ENCODE measurements at regions not wholly inside any gene's neighbourhood (a gene's known extent, or its start where the extent isn't known, plus 50 kb on each side); places are given as distances from the start of the nearest gene placed in this dataset.

- Histone ChIP-seq H3K27me3 (no peaks in the 10 kb centered on the region), H3K27ac (replicated peaks in 1 of 4) (no peak overlapping the region), H3K9me3 (no peaks in the 10 kb centered on the region), H3K36me3 (no peaks in the 10 kb centered on the region), H3K4me1 (no peaks in the 10 kb centered on the region), H3K4me3 (no peak overlapping the region)
- no peak for TF ChIP-seq POLR2A (IDR thresholded peaks at IDR 0.05; ENCODE audit: low read depth)
- TF ChIP-seq POLR2AphosphoS5 (IDR thresholded peaks at IDR 0.05), result no peak
- no peak for TF ChIP-seq EP300 (IDR thresholded peaks at IDR 0.05)
- intact Hi-C loops (cut with DNase I), result no loop called here
- no peak for DNase-seq (ENCODE audit: extremely low spot score)
- 92% methylated on average over 1 of the region's 1 CpG for WGBS
Observed at GRCh38 chr18:42675810-42676209, 439.7 kb downstream of the RIT2 start.

- no peak for TF ChIP-seq CTCF (IDR thresholded peaks at IDR 0.05)
- TF ChIP-seq POLR2AphosphoS5 (IDR thresholded peaks at IDR 0.05), result no peak
- TF ChIP-seq POLR2A (IDR thresholded peaks at IDR 0.05; ENCODE audit: low read depth), result no peak
- no peak for TF ChIP-seq EP300 (IDR thresholded peaks at IDR 0.05)
- peaks cover 0 to 17% (median 12%) of the 10 kb centered on the region in 4 donors for H3K9me3 ChIP-seq
- H3K27me3 ChIP-seq, result no peaks in the 10 kb centered on the region
- intact Hi-C loops (cut with DNase I), result no loop called here
- H3K4me3 ChIP-seq, result no peak overlapping the region
- DNase-seq (ENCODE audit: extremely low spot score), result no peak
- no peak overlapping the region for H3K27ac ChIP-seq (replicated peaks in 1 of 4)
- H3K36me3 ChIP-seq, result no peaks in the 10 kb centered on the region
- WGBS, result 84% methylated on average over 2 of the region's 2 CpGs
- H3K4me1 ChIP-seq, result no peaks in the 10 kb centered on the region
Observed at GRCh38 chr18:42683094-42683493, 432.4 kb downstream of the RIT2 start.

- intact Hi-C loops (cut with DNase I), result no loop called here
- Histone ChIP-seq H3K4me3 (no peak overlapping the region), H3K9me3 (peaks cover 0 to 1% (median 0%) of the 10 kb centered on the region in 4 donors), H3K27me3 (no peaks in the 10 kb centered on the region), H3K27ac (replicated peaks in 1 of 4) (no peak overlapping the region), H3K4me1 (no peaks in the 10 kb centered on the region), H3K36me3 (no peaks in the 10 kb centered on the region)
- 88% methylated on average over 4 of the region's 4 CpGs for WGBS
- TF ChIP-seq POLR2A (IDR thresholded peaks at IDR 0.05; ENCODE audit: low read depth), result no peak
- no peak for DNase-seq (ENCODE audit: extremely low spot score)
Observed at GRCh38 chr18:42689310-42689709, 426.2 kb downstream of the RIT2 start.

Small RNA genes in the stretch of these regions (small RNA-seq; reads per million reads assigned to genes)
- 0 reads per million in 3 donors for gene RNA5SP454
